ENCODE measurements at regions not wholly inside any gene's neighbourhood (a gene's known extent, or its start where the extent isn't known, plus 50 kb on each side); places are given as distances from the start of the nearest gene placed in this dataset.

GRCh38 chr15:39181056-39181747, 399.7 kb upstream of the THBS1 start:
- H3K18ac ChIP-seq (ENCODE audit: extremely low read depth, low read length) = no peak overlapping the region
- DNase-seq (ENCODE audit: low read depth in 1 of 2, low spot score in 2 of 2) (no peak), FAIRE-seq (no peak)
- H4K20me1 ChIP-seq (replicated peaks in 1 of 2; ENCODE audit: control insufficient read depth in 1 of 2, insufficient read depth in 2 of 2, low read length in 2 of 2) = no peaks in the 10 kb centered on the region
- no peaks in the 10 kb centered on the region for H3K79me2 ChIP-seq (ENCODE audit: control insufficient read depth in 1 of 2, insufficient read depth in 2 of 2, low read length in 2 of 2)
- H3K4me3 ChIP-seq (ENCODE audit: extremely low read depth in 1 of 4, insufficient read depth in 2 of 4, low read depth in 3 of 4, low read length in 4 of 4) = no peak overlapping the region
- no peak overlapping the region for H3K4ac ChIP-seq (replicated peaks; ENCODE audit: insufficient read length, low read depth, low read length)
- no peaks in the 10 kb centered on the region for H3K27me3 ChIP-seq (replicated peaks in 1 of 4; ENCODE audit: control insufficient read depth in 3 of 4, extremely low read depth in 1 of 4, insufficient read depth in 3 of 4, low read length in 3 of 4)
- no peak overlapping the region for H3K14ac ChIP-seq (ENCODE audit: insufficient read length)
- H3K9me3 ChIP-seq (ENCODE audit: insufficient read depth in 2 of 2, low read depth in 1 of 2, low read length in 1 of 2) = no peaks in the 10 kb centered on the region
- H3K56ac ChIP-seq (replicated peaks; ENCODE audit: insufficient read length, low read depth, low read length) = no peak overlapping the region
- H2BK5ac ChIP-seq (ENCODE audit: low read depth, low read length) = no peak overlapping the region
- H3K4me1 ChIP-seq (replicated peaks in 1 of 4; ENCODE audit: control insufficient read depth in 3 of 4, insufficient read depth in 4 of 4, low read length in 3 of 4) = no peaks in the 10 kb centered on the region
- H4K8ac ChIP-seq (ENCODE audit: extremely low read depth, insufficient read depth, low read length) = no peak overlapping the region
- no peak overlapping the region for H3K4me2 ChIP-seq (ENCODE audit: insufficient read depth in 1 of 2, low read depth in 2 of 2, low read length in 2 of 2)
- no peak overlapping the region for H4K5ac ChIP-seq (ENCODE audit: insufficient read length, low read depth, low read length)
- H3K23me2 ChIP-seq (ENCODE audit: low read depth, low read length) = no peaks in the 10 kb centered on the region
- no peak overlapping the region for H3K9ac ChIP-seq (replicated peaks in 1 of 4; ENCODE audit: extremely low read depth in 1 of 4, low read depth in 3 of 4, low read length in 3 of 4)
- H2BK12ac ChIP-seq (ENCODE audit: low read depth, low read length) = no peak overlapping the region
- no peak overlapping the region for H3K23ac ChIP-seq (ENCODE audit: insufficient read length)
- no peak overlapping the region for H2BK20ac ChIP-seq (ENCODE audit: low read length)
- H3K27ac ChIP-seq (ENCODE audit: low read depth, low read length) = no peak overlapping the region
- no peak overlapping the region for H2BK15ac ChIP-seq (ENCODE audit: low read length)
- no peak overlapping the region for H2AFZ ChIP-seq (ENCODE audit: low read length)
- TF ChIP-seq RNF2 (IDR thresholded peaks at IDR 0.05; ENCODE audit: borderline replicate concordance, low read depth, low read length, missing control alignments, poor library complexity, severe bottlenecking) = no peak
- H4K91ac ChIP-seq (replicated peaks; ENCODE audit: insufficient read length, low read length) = no peak overlapping the region
- WGBS, 2 experiments (ENCODE audit: extremely low coverage in 1 of 2, insufficient coverage in 1 of 2, insufficient read length in 1 of 2, insufficient replicate concordance in 2 of 2, low coverage in 1 of 2, low lambda C conversion rate in 2 of 2, missing lambda C conversion rate in 1 of 2) = 80% methylated on average over 1 of the region's 1 CpG; no CpG with 5 or more reads in 1 of the 2 experiments
- H2BK120ac ChIP-seq (replicated peaks; ENCODE audit: low read depth, low read length) = no peak overlapping the region
- CTCF ChIA-PET (ENCODE audit: partially characterized antibody) = no interaction called here
- H3K36me3 ChIP-seq (ENCODE audit: control insufficient read depth in 2 of 4, insufficient read depth in 4 of 4, low read length in 3 of 4) = no peaks in the 10 kb centered on the region
- no peak overlapping the region for H2AK5ac ChIP-seq (ENCODE audit: low read depth, low read length)
- POLR2A ChIA-PET (ENCODE audit: partially characterized antibody) = no interaction called here
- no peaks in the 10 kb centered on the region for H3K79me1 ChIP-seq (ENCODE audit: low read depth, low read length)
